Uterus (tissue), 3 donors: ENCODE measurements at regions not wholly inside any gene's neighbourhood (a gene's known extent, or its start where the extent isn't known, plus 50 kb on each side); places are given as distances from the start of the nearest gene placed in this dataset.

Source experiments
- DNase-seq, 2 donors: peaks; one replicate each; pipeline ENCODE4 v3.0.0-alpha.2; 2019 to 2020
- H3K27ac ChIP-seq, 2 donors: fragments of 200-600 bp; sonication (generic); 1 replicate in 1 of 2; 2 replicates in 1 of 2; pipeline ENCODE4 v1.5.1; 2016 to 2018
- H3K27me3 ChIP-seq, 2 donors: fragments of 200-600 bp; sonication (generic); one replicate each; pipeline ENCODE4 v1.5.1; 2018 to 2019; ENCODE audit warnings: control low read depth in 1 of 2
- H3K36me3 ChIP-seq, 2 donors: fragments of 200-600 bp; sonication (generic); one replicate each; pipeline ENCODE4 v1.5.1; 2019; ENCODE audit warnings: control low read depth in 1 of 2
- H3K4me1 ChIP-seq, 2 donors: fragments of 200-600 bp; sonication (generic); one replicate each; pipeline ENCODE4 v1.5.1; 2018 to 2019; ENCODE audit warnings: control low read depth in 1 of 2
- H3K4me3 ChIP-seq, 2 donors: fragments of 200-600 bp; sonication (generic); 1 replicate in 1 of 2; 2 replicates in 1 of 2; pipeline ENCODE4 v1.5.1; 2018 to 2019; ENCODE audit warnings: mild to moderate bottlenecking in 1 of 2
- H3K9me3 ChIP-seq, 2 donors: fragments of 200-600 bp; sonication (generic); one replicate each; pipeline ENCODE4 v1.5.1; 2019; ENCODE audit warnings: control low read depth in 1 of 2
- POLR2A ChIP-seq, 2 donors: fragments of 450-650 bp; IDR thresholded peaks; one replicate each; pipeline ENCODE4 v1.6.1; 2016; ENCODE audit warnings: antibody characterized with exemption in 2 of 2, mild to moderate bottlenecking in 1 of 2, moderate library complexity in 1 of 2
- intact Hi-C: fragments of 100-400 bp; cut with DNase I; formaldehyde crosslinking; loops from one replicate; pipeline ENCODE4 v1.15.1; 2023; ENCODE audit warnings: low total_unique reads
- TF ChIP-seq, protein P1 (sequence below), 4 experiments: fragments of 200-600 bp in 2 of 4; fragments of 450-650 bp in 2 of 4; sonication (generic) in 2 of 4; IDR thresholded peaks; one replicate each; pipeline ENCODE4 v1.5.1; 2016 to 2019; ENCODE audit warnings: antibody characterized with exemption in 4 of 4, mild to moderate bottlenecking in 2 of 4, moderate library complexity in 1 of 4
- donor health status: DM: yes; HTN: yes; CAD: no.

DNA sequence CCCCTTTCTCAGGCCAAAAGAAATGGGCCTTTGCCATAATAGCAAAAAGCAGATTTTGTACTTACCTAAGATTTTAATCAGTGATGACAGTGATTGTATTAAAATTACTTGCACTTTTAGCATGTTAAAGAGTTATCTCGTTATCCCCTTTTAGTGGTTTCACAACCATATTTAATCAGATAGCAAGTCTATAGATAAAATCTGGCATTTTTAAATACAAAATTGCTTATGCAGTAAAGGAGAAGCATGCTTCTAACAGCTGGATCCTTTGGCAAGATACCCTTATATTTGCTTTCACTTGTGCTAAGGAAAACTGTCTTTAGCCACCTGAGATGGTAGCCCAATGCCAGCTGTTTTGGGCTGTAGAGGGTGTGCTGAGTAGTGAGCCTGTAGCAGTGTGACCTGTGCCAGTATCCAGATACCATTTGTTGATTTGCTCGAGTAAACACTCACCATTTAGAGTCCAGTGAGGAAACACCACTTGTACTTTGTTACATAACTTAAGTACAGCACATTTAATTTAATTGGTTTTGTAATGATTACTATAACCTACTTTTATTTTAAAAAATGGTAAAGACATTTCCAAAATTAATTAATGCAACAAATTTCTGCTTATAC lies 314.4 kb upstream of the ZP4 start:
- no peaks in the 10 kb centered on the region for H3K9me3 ChIP-seq
- no peaks in the 10 kb centered on the region for H3K36me3 ChIP-seq
- H3K4me3 ChIP-seq: no peak overlapping the region
- no peak overlapping the region for H3K27ac ChIP-seq
- H3K4me1 ChIP-seq: no peaks in the 10 kb centered on the region
- intact Hi-C loops: no loop called here
- no peaks in the 10 kb centered on the region for H3K27me3 ChIP-seq
- no peak for DNase-seq
- TF ChIP-seq, protein P1, sequence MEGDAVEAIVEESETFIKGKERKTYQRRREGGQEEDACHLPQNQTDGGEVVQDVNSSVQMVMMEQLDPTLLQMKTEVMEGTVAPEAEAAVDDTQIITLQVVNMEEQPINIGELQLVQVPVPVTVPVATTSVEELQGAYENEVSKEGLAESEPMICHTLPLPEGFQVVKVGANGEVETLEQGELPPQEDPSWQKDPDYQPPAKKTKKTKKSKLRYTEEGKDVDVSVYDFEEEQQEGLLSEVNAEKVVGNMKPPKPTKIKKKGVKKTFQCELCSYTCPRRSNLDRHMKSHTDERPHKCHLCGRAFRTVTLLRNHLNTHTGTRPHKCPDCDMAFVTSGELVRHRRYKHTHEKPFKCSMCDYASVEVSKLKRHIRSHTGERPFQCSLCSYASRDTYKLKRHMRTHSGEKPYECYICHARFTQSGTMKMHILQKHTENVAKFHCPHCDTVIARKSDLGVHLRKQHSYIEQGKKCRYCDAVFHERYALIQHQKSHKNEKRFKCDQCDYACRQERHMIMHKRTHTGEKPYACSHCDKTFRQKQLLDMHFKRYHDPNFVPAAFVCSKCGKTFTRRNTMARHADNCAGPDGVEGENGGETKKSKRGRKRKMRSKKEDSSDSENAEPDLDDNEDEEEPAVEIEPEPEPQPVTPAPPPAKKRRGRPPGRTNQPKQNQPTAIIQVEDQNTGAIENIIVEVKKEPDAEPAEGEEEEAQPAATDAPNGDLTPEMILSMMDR (IDR thresholded peaks at IDR 0.05): no peak
- TF ChIP-seq POLR2A (IDR thresholded peaks at IDR 0.05): no peak

DNA sequence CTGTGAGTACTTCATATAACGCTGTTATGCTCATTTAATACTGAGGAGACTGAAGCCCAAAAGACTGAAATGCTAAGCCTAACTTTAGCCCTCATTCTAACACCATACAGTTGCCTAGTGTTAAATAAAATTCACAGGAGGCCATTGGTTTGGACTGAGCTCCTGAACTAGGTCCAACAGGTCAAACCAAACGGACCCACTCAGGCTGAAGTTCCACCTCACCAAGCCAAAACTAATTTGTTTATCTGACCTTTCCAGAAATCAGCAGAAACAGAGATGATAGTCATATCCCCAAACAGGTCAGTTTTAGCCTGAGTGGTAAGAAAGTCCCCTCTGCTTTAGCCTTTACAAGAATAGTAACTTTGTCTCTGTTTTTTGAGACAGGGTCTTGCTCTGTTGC lies 311.3 kb upstream of the ZP4 start:
- H3K36me3 ChIP-seq: no peaks in the 10 kb centered on the region
- no peak for DNase-seq
- H3K4me3 ChIP-seq: no peak overlapping the region
- no peaks in the 10 kb centered on the region for H3K27me3 ChIP-seq
- H3K9me3 ChIP-seq: no peaks in the 10 kb centered on the region
- TF ChIP-seq POLR2A (IDR thresholded peaks at IDR 0.05): no peak
- TF ChIP-seq, protein P1 (IDR thresholded peaks at IDR 0.05): no peak
- H3K27ac ChIP-seq: no peak overlapping the region
- H3K4me1 ChIP-seq: no peaks in the 10 kb centered on the region
- intact Hi-C loops: no loop called here

DNA sequence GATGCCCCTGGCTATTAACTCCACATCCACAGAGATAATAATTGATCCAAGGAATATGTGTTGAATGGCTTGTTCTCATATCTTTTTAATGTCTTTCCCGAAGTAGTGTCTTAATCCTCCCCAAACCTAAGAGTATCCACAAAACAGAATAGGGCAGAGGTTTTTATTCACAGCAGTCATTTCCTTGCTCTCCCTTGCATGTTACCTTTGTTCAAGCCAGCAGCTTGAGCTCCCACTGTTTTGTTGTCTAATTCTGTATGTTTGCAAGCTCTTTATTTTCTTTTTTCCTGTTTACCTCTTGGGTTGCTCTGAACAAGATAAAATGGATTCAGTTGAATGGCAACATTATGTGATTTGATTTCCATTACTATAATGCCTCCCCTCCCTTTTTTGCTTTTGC lies 308.6 kb upstream of the ZP4 start:
- H3K27me3 ChIP-seq: no peaks in the 10 kb centered on the region
- no peak overlapping the region for H3K4me3 ChIP-seq
- no peak for TF ChIP-seq POLR2A (IDR thresholded peaks at IDR 0.05)
- TF ChIP-seq, protein P1 (IDR thresholded peaks at IDR 0.05): no peak
- no peak for DNase-seq
- no peaks in the 10 kb centered on the region for H3K36me3 ChIP-seq
- no peaks in the 10 kb centered on the region for H3K9me3 ChIP-seq
- intact Hi-C loops: no loop called here
- H3K4me1 ChIP-seq: no peaks in the 10 kb centered on the region
- H3K27ac ChIP-seq: no peak overlapping the region

GRCh38 chr1:238196516-238196915 lies 305.8 kb upstream of the ZP4 start:
- Histone ChIP-seq H3K4me3 (no peak overlapping the region), H3K36me3 (no peaks in the 10 kb centered on the region), H3K27ac (no peak overlapping the region), H3K9me3 (no peaks in the 10 kb centered on the region), H3K4me1 (no peaks in the 10 kb centered on the region), H3K27me3 (no peaks in the 10 kb centered on the region)
- intact Hi-C loops: no loop called here
- TF ChIP-seq POLR2A (IDR thresholded peaks at IDR 0.05): no peak
- TF ChIP-seq, protein P1 (IDR thresholded peaks at IDR 0.05): no peak
- DNase-seq: no peak

- no peak overlapping the region for H3K4me3 ChIP-seq
- H3K27ac ChIP-seq: no peak overlapping the region
- H3K9me3 ChIP-seq: no peaks in the 10 kb centered on the region
- no peak for DNase-seq
- no peaks in the 10 kb centered on the region for H3K4me1 ChIP-seq
- intact Hi-C loops: no loop called here
- no peaks in the 10 kb centered on the region for H3K27me3 ChIP-seq
- no peaks in the 10 kb centered on the region for H3K36me3 ChIP-seq
- TF ChIP-seq, protein P1 (IDR thresholded peaks at IDR 0.05): no peak
- TF ChIP-seq POLR2A (IDR thresholded peaks at IDR 0.05): no peak
Measured at GRCh38 chr1:238191170-238191569, 300.4 kb upstream of the ZP4 start.
